T-helper 1 cell treated with Interleukin-12 subunit alpha and Interleukin-12 subunit beta and Interleukin-4 antibody, amounts not matched to agents 30 μg/mL and 1 μg/mL, for 36 hours (primary cell): ENCODE measurements at regions not wholly inside any gene's neighbourhood (a gene's known extent, or its start where the extent isn't known, plus 50 kb on each side); places are given as distances from the start of the nearest gene placed in this dataset.
"Not testable (repeated sequence)": the region's sequence is repeated elsewhere in the genome, so short reads cannot be mapped to it uniquely, and the experiment has no call there.

ENCODE experiments used
- H3K27ac Mint-ChIP-seq: one replicate; pipeline ENCODE4 v1.8.0; 2021; ENCODE audit warnings: mild to moderate bottlenecking, mixed read lengths
- H3K27me3 Mint-ChIP-seq: one replicate; pipeline ENCODE4 v1.8.0; 2021; ENCODE audit warnings: low read depth, mixed read lengths
- H3K36me3 Mint-ChIP-seq: one replicate; pipeline ENCODE4 v1.8.0; 2021; ENCODE audit warnings: low read depth, mixed read lengths
- H3K4me1 Mint-ChIP-seq: one replicate; pipeline ENCODE4 v1.8.0; 2021; ENCODE audit warnings: low read depth, mixed read lengths
- H3K4me3 Mint-ChIP-seq: one replicate; pipeline ENCODE4 v1.8.0; 2021; ENCODE audit warnings: mild to moderate bottlenecking, moderate library complexity, mixed read lengths
- H3K9me3 Mint-ChIP-seq: one replicate; pipeline ENCODE4 v1.8.0; 2021; ENCODE audit warnings: mixed read lengths

GRCh38 chr5:148734518-148734917 is 80.2 kb upstream of the HTR4 start:
- H3K4me3 Mint-ChIP-seq: no peak overlapping the region
- peaks cover 38% of the 10 kb centered on the region for H3K27me3 Mint-ChIP-seq
- H3K9me3 Mint-ChIP-seq: no peaks in the 10 kb centered on the region
- no peaks in the 10 kb centered on the region for H3K36me3 Mint-ChIP-seq
- no peak overlapping the region for H3K27ac Mint-ChIP-seq
- H3K4me1 Mint-ChIP-seq: peaks cover 11% of the 10 kb centered on the region

- H3K27me3 Mint-ChIP-seq: peaks cover 38% of the 10 kb centered on the region
- no peaks in the 10 kb centered on the region for H3K9me3 Mint-ChIP-seq
- H3K4me1 Mint-ChIP-seq: peaks cover 13% of the 10 kb centered on the region
- no peak overlapping the region for H3K27ac Mint-ChIP-seq
- H3K36me3 Mint-ChIP-seq: no peaks in the 10 kb centered on the region
- no peak overlapping the region for H3K4me3 Mint-ChIP-seq
Observed at GRCh38 chr5:148735301-148735835, 81.0 kb upstream of the HTR4 start.

GRCh38 chr5:148739023-148739422 is 84.7 kb upstream of the HTR4 start:
- no peaks in the 10 kb centered on the region for H3K9me3 Mint-ChIP-seq
- no peak overlapping the region for H3K4me3 Mint-ChIP-seq
- H3K4me1 Mint-ChIP-seq: peaks cover 1% of the 10 kb centered on the region
- no peaks in the 10 kb centered on the region for H3K36me3 Mint-ChIP-seq
- H3K27ac Mint-ChIP-seq: no peak overlapping the region
- H3K27me3 Mint-ChIP-seq: peaks cover 27% of the 10 kb centered on the region

GRCh38 chr5:148739524-148739923 is 85.2 kb upstream of the HTR4 start:
- no peak overlapping the region for H3K27ac Mint-ChIP-seq
- no peak overlapping the region for H3K4me3 Mint-ChIP-seq
- H3K27me3 Mint-ChIP-seq: peaks cover 22% of the 10 kb centered on the region
- H3K9me3 Mint-ChIP-seq: no peaks in the 10 kb centered on the region
- peaks cover 1% of the 10 kb centered on the region for H3K4me1 Mint-ChIP-seq
- no peaks in the 10 kb centered on the region for H3K36me3 Mint-ChIP-seq

- Mint-ChIP-seq H3K27ac (no peak overlapping the region), H3K4me3 (no peak overlapping the region), H3K36me3 (no peaks in the 10 kb centered on the region), H3K4me1 (peaks cover 1% of the 10 kb centered on the region), H3K27me3 (peaks cover 26% of the 10 kb centered on the region), H3K9me3 (no peaks in the 10 kb centered on the region)
Observed at GRCh38 chr5:148740079-148740858, 85.9 kb upstream of the HTR4 start.

GRCh38 chr5:148740966-148741742 is 85.3 kb upstream of the ADRB2 start:
- H3K27me3 Mint-ChIP-seq: peaks cover 26% of the 10 kb centered on the region
- no peak overlapping the region for H3K4me3 Mint-ChIP-seq
- H3K9me3 Mint-ChIP-seq: no peaks in the 10 kb centered on the region
- H3K4me1 Mint-ChIP-seq: peaks cover 1% of the 10 kb centered on the region
- no peak overlapping the region for H3K27ac Mint-ChIP-seq
- no peaks in the 10 kb centered on the region for H3K36me3 Mint-ChIP-seq

GRCh38 chr5:148741766-148742165 is 84.6 kb upstream of the ADRB2 start:
- H3K9me3 Mint-ChIP-seq, H3K36me3 Mint-ChIP-seq, H3K27ac Mint-ChIP-seq, H3K4me3 Mint-ChIP-seq, H3K4me1 Mint-ChIP-seq: not testable (repeated sequence)
- H3K27me3 Mint-ChIP-seq: peaks cover 23% of the 10 kb centered on the region

- not testable (repeated sequence) for H3K27ac Mint-ChIP-seq, H3K9me3 Mint-ChIP-seq, H3K36me3 Mint-ChIP-seq, H3K4me1 Mint-ChIP-seq, H3K4me3 Mint-ChIP-seq
- peaks cover 24% of the 10 kb centered on the region for H3K27me3 Mint-ChIP-seq
Observed at GRCh38 chr5:148744380-148744779, 82.0 kb upstream of the ADRB2 start.

- Mint-ChIP-seq H3K27me3 (peaks cover 17% of the 10 kb centered on the region), H3K4me3 (no peak overlapping the region), H3K27ac (no peak overlapping the region), H3K9me3 (no peaks in the 10 kb centered on the region), H3K4me1 (no peaks in the 10 kb centered on the region), H3K36me3 (no peaks in the 10 kb centered on the region)
Observed at GRCh38 chr5:148746826-148747535, 79.4 kb upstream of the ADRB2 start.

- Mint-ChIP-seq H3K27me3 (peaks cover 17% of the 10 kb centered on the region), H3K9me3 (no peaks in the 10 kb centered on the region), H3K4me1 (no peaks in the 10 kb centered on the region), H3K27ac (no peak overlapping the region), H3K36me3 (no peaks in the 10 kb centered on the region), H3K4me3 (no peak overlapping the region)
Observed at GRCh38 chr5:148747536-148747906, 78.9 kb upstream of the ADRB2 start.

- no peaks in the 10 kb centered on the region for H3K36me3 Mint-ChIP-seq
Observed at GRCh38 chr5:148748702-148749392, 77.6 kb upstream of the ADRB2 start.

GRCh38 chr5:148750614-148751013 is 75.8 kb upstream of the ADRB2 start:
- Mint-ChIP-seq H3K27ac (no peak overlapping the region), H3K4me3 (no peak overlapping the region), H3K27me3 (peaks cover 17% of the 10 kb centered on the region), H3K4me1 (no peaks in the 10 kb centered on the region), H3K9me3 (no peaks in the 10 kb centered on the region), H3K36me3 (no peaks in the 10 kb centered on the region)

More at GRCh38 chr5:148748702-148749392, 77.6 kb upstream of the ADRB2 start:
- Mint-ChIP-seq H3K4me3 (no peak overlapping the region), H3K9me3 (no peaks in the 10 kb centered on the region), H3K27me3 (peaks cover 21% of the 10 kb centered on the region), H3K4me1 (no peaks in the 10 kb centered on the region), H3K27ac (no peak overlapping the region)

GRCh38 chr5:148751025-148751424 is 75.4 kb upstream of the ADRB2 start:
- peaks cover 19% of the 10 kb centered on the region for H3K27me3 Mint-ChIP-seq
- no peaks in the 10 kb centered on the region for H3K36me3 Mint-ChIP-seq
- no peaks in the 10 kb centered on the region for H3K4me1 Mint-ChIP-seq
- H3K27ac Mint-ChIP-seq: no peak overlapping the region
- no peak overlapping the region for H3K4me3 Mint-ChIP-seq
- H3K9me3 Mint-ChIP-seq: no peaks in the 10 kb centered on the region

- not testable (repeated sequence) for H3K4me1 Mint-ChIP-seq, H3K9me3 Mint-ChIP-seq, H3K4me3 Mint-ChIP-seq, H3K27ac Mint-ChIP-seq, H3K36me3 Mint-ChIP-seq
- peaks cover 21% of the 10 kb centered on the region for H3K27me3 Mint-ChIP-seq
Observed at GRCh38 chr5:148752375-148752774, 74.0 kb upstream of the ADRB2 start.
